ENCODE measurements at regions not wholly inside any gene's neighbourhood (a gene's known extent, or its start where the extent isn't known, plus 50 kb on each side); places are given as distances from the start of the nearest gene placed in this dataset.
"Not testable (repeated sequence)": the region's sequence is repeated elsewhere in the genome, so short reads cannot be mapped to it uniquely, and the experiment has no call there.

- Mint-ChIP-seq H3K9me3 (no peaks in the 10 kb centered on the region), H3K27me3 (peaks cover 0 to 8% of the 10 kb centered on the region in 2 donors), H3K4me3 (no peak overlapping the region), H3K36me3 (ENCODE audit: insufficient read depth) (no peaks in the 10 kb centered on the region), H3K4me1 (ENCODE audit: low read depth in 2 of 2) (no peaks in the 10 kb centered on the region), H3K27ac (no peak overlapping the region)
- no peak for ATAC-seq (replicated peaks)
- no peak for DNase-seq
These were observed 54.1 kb upstream of the SHLD1 start for GRCh38 chr20:5696011-5696559.

- Mint-ChIP-seq H3K4me3 (no peak overlapping the region), H3K9me3 (no peaks in the 10 kb centered on the region), H3K27me3 (peaks cover 8 to 10% of the 10 kb centered on the region in 2 donors), H3K36me3 (ENCODE audit: insufficient read depth) (no peaks in the 10 kb centered on the region), H3K4me1 (ENCODE audit: low read depth in 2 of 2) (no peaks in the 10 kb centered on the region), H3K27ac (no peak overlapping the region)
- DNase-seq (no peak), ATAC-seq (replicated peaks) (no peak)
These were observed 58.1 kb upstream of the SHLD1 start for GRCh38 chr20:5691918-5692618.

GRCh38 chr20:5689463-5689862 lies 60.7 kb upstream of the SHLD1 start:
- DNase-seq (no peak), ATAC-seq (replicated peaks) (no peak)
- Mint-ChIP-seq H3K36me3 (ENCODE audit: insufficient read depth) (no peaks in the 10 kb centered on the region), H3K4me3 (no peak overlapping the region), H3K27ac (no peak overlapping the region), H3K4me1 (ENCODE audit: low read depth in 2 of 2) (no peaks in the 10 kb centered on the region), H3K27me3 (peaks cover 0 to 10% of the 10 kb centered on the region in 2 donors), H3K9me3 (no peaks in the 10 kb centered on the region)

- peaks cover 0 to 10% of the 10 kb centered on the region in 2 donors for H3K27me3 Mint-ChIP-seq
- peak overlapping the region in 1 of 2 donors; percentile 13 for H3K27ac Mint-ChIP-seq
- ATAC-seq (replicated peaks) (no peak), DNase-seq (no peak)
- H3K4me1 Mint-ChIP-seq (ENCODE audit: low read depth in 2 of 2): no peaks in the 10 kb centered on the region
- H3K9me3 Mint-ChIP-seq: no peaks in the 10 kb centered on the region
- H3K4me3 Mint-ChIP-seq: no peak overlapping the region
- no peaks in the 10 kb centered on the region for H3K36me3 Mint-ChIP-seq (ENCODE audit: insufficient read depth)
These were observed 61.7 kb upstream of the SHLD1 start for GRCh38 chr20:5688431-5688972.

GRCh38 chr20:5687884-5688283 lies 62.3 kb upstream of the SHLD1 start:
- no peaks in the 10 kb centered on the region for H3K9me3 Mint-ChIP-seq
- no peaks in the 10 kb centered on the region for H3K4me1 Mint-ChIP-seq (ENCODE audit: low read depth in 2 of 2)
- peaks cover 0 to 10% of the 10 kb centered on the region in 2 donors for H3K27me3 Mint-ChIP-seq
- no peak overlapping the region for H3K4me3 Mint-ChIP-seq
- no peak for ATAC-seq (replicated peaks)
- no peaks in the 10 kb centered on the region for H3K36me3 Mint-ChIP-seq (ENCODE audit: insufficient read depth)
- no peak overlapping the region for H3K27ac Mint-ChIP-seq
- DNase-seq: no peak

GRCh38 chr20:5686384-5687105 lies 63.7 kb upstream of the SHLD1 start:
- no peak overlapping the region for H3K27ac Mint-ChIP-seq
- no peaks in the 10 kb centered on the region for H3K36me3 Mint-ChIP-seq (ENCODE audit: insufficient read depth)
- ATAC-seq (replicated peaks) (no peak), DNase-seq (no peak)
- H3K4me1 Mint-ChIP-seq (ENCODE audit: low read depth in 2 of 2): no peaks in the 10 kb centered on the region
- H3K27me3 Mint-ChIP-seq: peaks cover 0 to 10% of the 10 kb centered on the region in 2 donors
- H3K4me3 Mint-ChIP-seq: no peak overlapping the region
- no peaks in the 10 kb centered on the region for H3K9me3 Mint-ChIP-seq

GRCh38 chr20:5682556-5682955 lies 67.6 kb upstream of the SHLD1 start:
- H3K27me3 Mint-ChIP-seq; ATAC-seq (replicated peaks); H3K36me3 Mint-ChIP-seq (ENCODE audit: insufficient read depth); H3K9me3 Mint-ChIP-seq; H3K27ac Mint-ChIP-seq; DNase-seq; H3K4me1 Mint-ChIP-seq (ENCODE audit: low read depth in 2 of 2); H3K4me3 Mint-ChIP-seq: not testable (repeated sequence)

GRCh38 chr20:5680192-5680591 lies 69.4 kb upstream of the GPCPD1 start:
- no peak overlapping the region for H3K4me3 Mint-ChIP-seq
- DNase-seq (no peak), ATAC-seq (replicated peaks) (no peak)
- H3K36me3 Mint-ChIP-seq (ENCODE audit: insufficient read depth): peaks cover 3% of the 10 kb centered on the region
- no peak overlapping the region for H3K27ac Mint-ChIP-seq
- no peaks in the 10 kb centered on the region for H3K27me3 Mint-ChIP-seq
- H3K9me3 Mint-ChIP-seq: no peaks in the 10 kb centered on the region
- H3K4me1 Mint-ChIP-seq (ENCODE audit: low read depth in 2 of 2): no peaks in the 10 kb centered on the region

GRCh38 chr20:5678777-5679176 lies 68.0 kb upstream of the GPCPD1 start:
- ATAC-seq (replicated peaks): no peak
- Mint-ChIP-seq H3K27me3 (no peaks in the 10 kb centered on the region), H3K27ac (no peak overlapping the region), H3K36me3 (ENCODE audit: insufficient read depth) (peaks cover 3% of the 10 kb centered on the region), H3K4me3 (no peak overlapping the region), H3K4me1 (ENCODE audit: low read depth in 2 of 2) (no peaks in the 10 kb centered on the region), H3K9me3 (no peaks in the 10 kb centered on the region)
- DNase-seq: no peak

- not testable (repeated sequence) for DNase-seq; H3K36me3 Mint-ChIP-seq (ENCODE audit: insufficient read depth); H3K9me3 Mint-ChIP-seq; H3K27me3 Mint-ChIP-seq; H3K27ac Mint-ChIP-seq; ATAC-seq (replicated peaks); H3K4me3 Mint-ChIP-seq; H3K4me1 Mint-ChIP-seq (ENCODE audit: low read depth in 2 of 2)
These were observed 67.1 kb upstream of the GPCPD1 start for GRCh38 chr20:5677944-5678343.

- Mint-ChIP-seq H3K9me3 (no peaks in the 10 kb centered on the region), H3K4me3 (no peak overlapping the region), H3K36me3 (ENCODE audit: insufficient read depth) (peaks cover 3% of the 10 kb centered on the region), H3K4me1 (ENCODE audit: low read depth in 2 of 2) (no peaks in the 10 kb centered on the region), H3K27ac (no peak overlapping the region), H3K27me3 (no peaks in the 10 kb centered on the region)
- no peak for DNase-seq
- ATAC-seq (replicated peaks): no peak
These were observed 66.6 kb upstream of the GPCPD1 start for GRCh38 chr20:5677389-5677788.

- Mint-ChIP-seq H3K4me3 (no peak overlapping the region), H3K4me1 (ENCODE audit: low read depth in 2 of 2) (no peaks in the 10 kb centered on the region), H3K27me3 (no peaks in the 10 kb centered on the region), H3K36me3 (ENCODE audit: insufficient read depth) (peaks cover 3% of the 10 kb centered on the region), H3K27ac (no peak overlapping the region), H3K9me3 (no peaks in the 10 kb centered on the region)
- peak; percentile 10 for ATAC-seq (replicated peaks)
- no peak for DNase-seq
These were observed 64.6 kb upstream of the GPCPD1 start for GRCh38 chr20:5675103-5676091.

- Mint-ChIP-seq H3K4me1 (ENCODE audit: low read depth in 2 of 2) (no peaks in the 10 kb centered on the region), H3K27ac (no peak overlapping the region), H3K27me3 (peaks cover 0 to 5% of the 10 kb centered on the region in 2 donors), H3K4me3 (no peak overlapping the region), H3K9me3 (no peaks in the 10 kb centered on the region), H3K36me3 (ENCODE audit: insufficient read depth) (peaks cover 3% of the 10 kb centered on the region)
- ATAC-seq (replicated peaks) (peak; percentile 56), DNase-seq (no peak)
These were observed 63.4 kb upstream of the GPCPD1 start for GRCh38 chr20:5674176-5674660.
